ELR (cell line): ENCODE measurements at regions not wholly inside any gene's neighbourhood (a gene's known extent, or its start where the extent isn't known, plus 50 kb on each side); places are given as distances from the start of the nearest gene placed in this dataset.
A peak's percentile ranks its signal among the peaks of the same experiment; 100 is the strongest.

Source experiments
- DNase-seq: peaks from one replicate; pipeline ENCODE4 v3.0.0-alpha.2; 2015; ENCODE audit warnings: low read depth

DNA sequence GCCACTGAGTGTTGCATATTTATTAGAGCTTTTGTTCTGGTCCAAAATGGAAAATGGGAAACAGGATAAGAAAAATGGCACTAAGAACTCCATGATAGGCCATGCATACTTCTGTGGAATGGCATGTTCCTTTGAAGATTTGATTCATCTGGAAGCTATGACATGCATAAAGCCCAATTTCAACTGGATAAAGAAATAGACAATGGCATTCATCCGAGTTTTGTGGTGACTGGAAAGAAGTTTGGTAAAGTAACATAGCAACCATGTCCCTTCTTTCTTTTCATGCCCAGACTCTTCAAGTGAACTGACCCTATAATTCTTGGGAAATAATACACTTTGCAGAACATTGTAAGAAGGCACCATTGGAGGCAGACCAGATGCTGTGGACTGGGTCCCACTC is 368.4 kb upstream of the IL12A start:
- peak; percentile 32 for DNase-seq

DNA sequence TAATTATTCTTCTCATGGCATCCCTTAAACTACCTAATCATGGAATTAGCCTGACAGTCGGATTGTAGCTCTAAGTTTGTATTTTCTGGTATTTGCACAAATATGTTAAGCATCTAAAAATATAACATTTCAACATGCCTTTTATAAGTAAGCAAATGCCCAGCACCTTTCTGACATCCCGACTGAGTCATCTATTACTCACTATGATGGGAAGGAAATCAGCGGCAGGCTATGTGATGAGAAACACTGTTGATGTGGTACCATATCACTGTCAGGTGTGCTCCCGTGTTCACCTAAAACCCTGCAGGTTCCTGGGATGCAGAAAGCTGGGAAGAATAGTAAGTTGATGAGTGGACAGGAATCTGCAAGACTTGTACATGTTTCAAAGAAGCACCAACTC is 367.8 kb upstream of the IL12A start:
- peak; percentile 91 for DNase-seq

DNA sequence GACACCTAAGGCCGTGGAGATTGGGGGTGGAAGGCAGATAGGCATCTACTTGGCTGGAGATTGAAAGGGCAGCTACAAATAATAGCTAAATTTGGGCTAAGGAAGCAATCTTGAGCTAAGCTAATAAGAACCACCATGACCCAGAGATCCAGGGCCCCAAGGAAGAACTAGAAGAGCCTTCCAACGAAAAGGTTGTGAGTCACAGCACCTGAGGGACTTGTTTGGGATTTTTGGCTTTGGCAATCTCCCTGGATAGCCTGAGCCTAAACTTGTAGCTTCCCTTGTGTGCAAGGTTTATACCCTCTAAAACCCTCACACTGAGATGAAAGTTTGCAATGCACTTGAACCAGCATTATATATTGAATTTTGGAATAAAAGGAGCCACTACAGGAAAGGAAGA is 364.0 kb upstream of the IL12A start:
- DNase-seq: no peak

GRCh38 chr3:159625594-159625993 is 363.0 kb upstream of the IL12A start:
- DNase-seq: no peak

DNA sequence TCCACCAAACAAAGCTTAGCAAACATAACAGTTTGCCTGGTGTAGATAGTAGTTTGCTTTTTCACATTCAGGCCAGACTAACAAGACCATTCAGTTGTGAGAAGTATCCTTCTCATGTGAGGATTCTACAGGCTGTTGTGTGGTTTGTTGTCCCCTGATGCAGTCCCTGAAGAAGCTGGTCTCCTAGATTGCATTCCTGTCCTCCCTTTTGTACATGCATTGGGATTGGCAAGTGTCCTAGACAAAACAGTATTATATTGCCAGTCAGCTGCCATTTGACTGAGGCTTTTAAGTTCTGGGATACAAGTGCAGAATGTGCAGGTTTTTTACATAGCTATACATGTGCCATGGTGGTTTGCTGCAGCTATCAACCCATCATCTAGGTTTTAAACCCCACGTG is 362.0 kb upstream of the IL12A start:
- no peak for DNase-seq

DNA sequence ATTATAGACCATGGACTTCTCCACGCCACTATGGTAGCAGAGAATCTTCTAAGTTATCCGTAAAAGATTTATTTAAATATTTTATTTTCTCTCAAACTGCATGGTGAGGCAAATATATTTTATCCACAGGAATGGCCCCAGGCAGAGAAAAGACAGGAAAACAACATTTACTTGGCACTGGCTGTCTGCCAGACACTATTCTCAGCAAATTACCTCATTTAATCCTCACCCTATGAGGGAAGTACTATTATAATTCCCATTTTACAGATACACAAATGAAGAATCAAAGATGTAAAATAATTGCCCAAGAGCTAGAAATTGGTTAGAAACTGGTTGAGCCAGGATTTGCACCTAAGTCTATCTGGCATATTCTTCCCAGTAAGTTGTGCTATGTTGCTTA is 361.4 kb upstream of the IL12A start:
- no peak for DNase-seq

GRCh38 chr3:159627634-159628033 is 361.0 kb upstream of the IL12A start:
- no peak for DNase-seq

DNA sequence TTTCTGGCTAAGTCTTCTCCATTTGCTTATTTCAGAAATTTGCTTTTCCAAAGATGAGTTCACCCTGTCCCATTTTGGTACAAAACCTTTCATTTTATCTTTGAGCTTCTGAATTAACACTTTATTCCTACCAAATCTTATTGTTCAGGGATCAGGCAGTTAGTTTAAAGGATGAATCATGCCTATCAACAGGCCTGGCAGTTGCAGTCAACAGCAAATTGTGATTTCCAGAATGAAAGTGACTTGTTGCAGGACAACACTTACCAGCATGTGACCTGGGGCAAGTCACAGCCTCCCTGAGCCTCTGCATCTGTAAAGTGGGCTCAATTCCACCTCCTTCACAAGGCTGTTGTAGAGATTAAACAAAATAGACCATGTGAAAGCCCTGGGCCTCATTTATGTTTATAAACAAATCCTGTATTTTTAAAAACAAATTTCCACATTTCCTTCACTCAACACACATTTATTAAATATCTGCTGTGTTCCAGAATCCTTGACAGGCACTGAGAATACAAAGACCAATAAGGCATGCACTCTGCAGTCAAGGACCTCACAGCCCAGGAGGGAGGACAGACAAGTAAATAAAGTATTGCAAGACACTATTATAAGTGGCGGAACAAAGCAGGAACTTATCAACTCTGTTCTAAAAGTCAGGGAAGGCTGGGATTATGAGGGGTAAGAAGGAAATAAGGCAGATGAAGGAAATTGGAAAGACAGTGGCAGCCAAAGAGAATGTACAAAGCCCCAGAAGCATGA is 359.1 kb upstream of the IL12A start:
- peak; percentile 32 for DNase-seq

DNA sequence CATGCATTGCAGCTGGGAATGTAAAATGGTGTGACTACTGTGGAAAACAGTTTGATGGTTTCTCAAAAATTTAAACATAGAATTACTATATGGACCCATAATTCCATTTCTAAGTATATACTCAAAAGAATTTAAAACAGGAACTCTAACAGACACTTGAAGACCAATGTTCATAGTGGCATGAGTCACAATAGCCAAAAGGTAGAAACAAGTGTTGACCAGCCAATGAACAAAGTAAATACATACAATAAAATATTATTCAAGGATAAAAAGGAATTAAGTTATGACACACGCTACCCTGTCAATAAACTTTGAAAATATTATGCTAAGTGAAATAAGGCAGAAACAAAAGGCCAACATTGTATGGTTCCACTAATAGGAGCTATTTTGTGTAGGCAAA is 357.4 kb upstream of the IL12A start:
- DNase-seq: no peak

GRCh38 chr3:159632128-159632527 is 356.5 kb upstream of the IL12A start:
- DNase-seq: no peak

GRCh38 chr3:159632851-159633250 is 355.8 kb upstream of the IL12A start:
- no peak for DNase-seq

DNA sequence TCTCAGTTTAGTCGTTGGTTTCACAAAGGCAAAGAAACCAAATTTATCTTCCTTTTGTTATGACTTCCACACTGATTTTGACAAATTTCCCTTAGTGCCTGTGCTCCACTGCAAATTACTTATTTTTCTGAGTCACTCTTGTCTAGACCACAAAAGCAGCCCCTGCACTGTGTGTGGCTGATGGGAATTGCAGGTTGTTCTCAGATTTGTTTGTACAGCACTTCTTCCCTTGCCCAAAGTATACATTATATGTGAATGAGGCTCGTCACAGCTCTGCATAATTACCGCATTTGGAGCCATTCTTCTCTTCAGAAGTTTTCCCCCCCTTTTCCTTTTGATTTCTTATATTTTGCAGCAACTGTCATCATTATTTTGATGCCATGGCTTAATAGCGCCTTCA is 354.2 kb upstream of the IL12A start:
- peak; percentile 61 for DNase-seq

- DNase-seq: peak; percentile 65
Measured at GRCh38 chr3:159635047-159635641, 353.5 kb upstream of the IL12A start.

DNA sequence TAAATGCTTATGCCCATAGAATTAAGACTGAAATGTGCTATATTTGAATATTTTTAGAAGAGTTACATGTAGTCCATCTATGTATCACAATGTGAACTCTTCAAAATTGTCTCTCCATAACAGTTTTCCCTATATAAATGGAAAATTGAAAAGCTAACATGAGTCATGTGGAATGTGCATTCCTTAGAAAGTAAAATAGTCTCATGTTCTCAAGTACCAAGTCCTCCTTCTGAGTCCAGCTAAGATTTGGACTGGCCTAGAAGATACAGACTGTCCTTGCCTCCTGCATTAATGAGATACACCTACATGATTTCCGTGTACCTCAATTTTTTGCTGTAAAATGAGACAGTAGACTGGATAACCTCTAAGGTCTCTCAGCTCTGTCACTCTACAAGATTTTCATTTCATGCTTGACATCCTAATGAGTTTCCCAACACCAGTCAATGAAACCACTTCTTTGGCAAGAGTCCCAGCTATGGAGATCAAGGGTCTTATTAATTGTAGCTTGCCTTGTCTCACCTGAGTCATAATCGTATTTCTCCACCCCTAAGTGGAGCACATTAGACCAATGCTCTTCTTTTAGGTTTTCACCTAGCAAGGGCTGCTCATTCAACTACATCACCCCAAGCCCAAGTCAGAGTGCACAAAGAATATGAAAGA is 350.6 kb upstream of the IL12A start:
- peak; percentile 78 for DNase-seq

DNA sequence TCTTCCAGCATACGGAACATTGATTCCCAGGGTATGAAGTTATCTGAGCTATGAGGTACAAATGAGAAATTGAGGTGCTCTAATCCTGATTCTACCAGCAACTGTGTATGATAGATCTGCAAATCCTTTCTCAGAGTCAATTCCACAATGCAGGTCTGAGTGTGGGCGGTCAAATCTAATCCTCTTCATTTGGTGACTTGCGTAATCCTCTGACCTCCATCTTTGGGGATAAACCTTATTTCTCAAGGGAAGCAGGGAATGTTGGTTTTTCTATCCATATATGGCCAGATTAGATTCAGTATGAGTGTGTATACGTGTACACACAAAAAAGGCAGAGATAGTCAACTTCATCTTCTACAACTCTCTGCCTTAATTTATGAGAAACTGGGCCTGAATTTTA is 348.4 kb upstream of the IL12A start:
- no peak for DNase-seq

GRCh38 chr3:159643406-159643805 is 345.2 kb upstream of the IL12A start:
- no peak for DNase-seq

- peak; percentile 39 for DNase-seq
Measured at GRCh38 chr3:159645874-159646273, 342.8 kb upstream of the IL12A start.

DNA sequence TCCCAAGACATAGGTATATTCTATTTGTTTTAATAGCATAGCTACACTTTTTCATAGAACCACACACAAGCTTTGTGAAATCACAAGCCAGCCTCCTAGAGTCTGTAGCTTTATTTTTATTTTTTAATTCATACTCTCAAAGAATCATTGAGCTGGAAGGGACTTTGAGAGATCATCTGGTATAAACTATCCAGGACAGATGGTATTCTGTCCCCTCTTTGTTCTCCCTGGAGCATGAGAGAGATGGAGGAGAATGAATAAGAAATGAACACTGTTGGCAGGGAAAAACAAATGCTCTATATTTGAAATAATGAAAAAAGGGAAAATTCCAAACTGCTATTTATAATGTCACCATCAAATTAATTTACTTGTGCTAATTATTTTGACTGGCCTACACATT is 338.7 kb upstream of the IL12A start:
- no peak for DNase-seq

- DNase-seq: no peak
Measured at GRCh38 chr3:159650726-159651125, 337.9 kb upstream of the IL12A start.

- DNase-seq: no peak
Measured at GRCh38 chr3:159652452-159652851, 336.2 kb upstream of the IL12A start.

DNA sequence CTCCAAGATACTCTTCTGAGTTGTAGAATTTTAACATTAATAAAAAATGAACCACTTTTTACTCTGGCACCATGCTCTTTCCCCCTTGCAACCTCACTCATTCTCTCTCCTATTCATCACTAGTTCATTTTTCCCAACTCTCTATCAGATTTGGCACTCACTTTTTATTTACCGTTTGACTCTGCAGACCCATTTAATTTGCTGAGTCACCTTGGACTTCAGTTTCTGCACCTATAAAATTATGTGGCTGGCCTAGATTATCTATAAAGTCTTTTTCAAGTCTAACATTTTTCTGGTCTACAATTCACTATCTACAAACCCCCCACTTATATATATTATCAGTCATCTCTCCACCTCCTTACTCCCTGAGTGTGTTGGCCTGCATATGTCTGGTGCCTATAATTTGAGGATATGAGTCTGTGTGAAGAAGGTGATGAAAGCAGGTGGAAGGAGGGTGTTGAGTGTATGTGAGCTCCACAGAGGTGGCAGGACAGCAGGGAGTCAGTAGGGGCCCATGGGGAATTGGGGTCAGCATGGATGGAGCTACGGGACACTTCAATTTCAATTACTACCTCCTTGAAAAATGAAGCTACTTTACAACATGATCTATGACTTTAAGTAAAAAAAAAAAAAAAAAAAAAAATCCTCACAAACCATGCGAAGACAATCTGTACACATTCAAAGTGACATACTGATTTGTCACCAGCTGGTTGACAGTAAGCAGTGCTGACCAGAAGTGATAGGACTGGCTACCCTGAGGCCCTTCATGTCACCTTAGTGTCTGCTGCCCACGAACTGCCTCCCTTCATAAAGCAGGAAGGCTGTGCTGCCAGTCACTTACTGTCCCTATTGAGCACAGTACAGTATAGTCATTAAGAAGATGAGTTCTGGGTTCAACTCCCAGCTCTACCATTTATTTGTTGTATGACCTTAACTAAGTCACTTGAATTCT is 334.2 kb upstream of the IL12A start:
- no peak for DNase-seq

GRCh38 chr3:159655202-159655601 is 333.4 kb upstream of the IL12A start:
- DNase-seq: no peak
